ENCODE measurements at regions not wholly inside any gene's neighbourhood (a gene's known extent, or its start where the extent isn't known, plus 50 kb on each side); places are given as distances from the start of the nearest gene placed in this dataset.
"Not testable (repeated sequence)": the region's sequence is repeated elsewhere in the genome, so short reads cannot be mapped to it uniquely, and the experiment has no call there.

DNA sequence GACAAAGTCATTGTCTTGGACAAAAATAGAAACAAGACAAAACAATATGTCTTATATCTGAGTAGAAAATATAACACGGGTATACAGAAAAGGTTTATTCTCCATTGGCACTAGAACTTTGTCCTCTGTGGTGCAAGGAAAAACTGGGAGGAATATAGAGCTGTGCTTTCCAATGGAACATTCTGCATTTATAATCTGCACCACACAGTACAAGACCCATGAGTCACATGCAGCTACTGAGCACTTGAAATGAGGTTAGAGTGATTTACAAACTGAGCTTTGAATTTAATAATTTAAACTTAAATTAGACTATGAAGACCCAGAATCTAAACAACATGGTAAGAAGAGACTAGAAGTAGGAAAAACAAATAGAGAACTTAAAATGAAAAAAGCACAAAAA, 86.1 kb downstream of the RAP2A start:
- DNase-seq (ENCODE audit: low spot score) = no peak

- DNase-seq (ENCODE audit: low spot score) = no peak
These were observed 86.9 kb downstream of the RAP2A start for GRCh38 chr13:97520866-97521265.

GRCh38 chr13:97521726-97522125, 87.8 kb downstream of the RAP2A start:
- DNase-seq (ENCODE audit: low spot score) = no peak

- no peak for DNase-seq (ENCODE audit: low spot score)
These were observed 88.3 kb downstream of the RAP2A start for GRCh38 chr13:97522243-97522642.

DNA sequence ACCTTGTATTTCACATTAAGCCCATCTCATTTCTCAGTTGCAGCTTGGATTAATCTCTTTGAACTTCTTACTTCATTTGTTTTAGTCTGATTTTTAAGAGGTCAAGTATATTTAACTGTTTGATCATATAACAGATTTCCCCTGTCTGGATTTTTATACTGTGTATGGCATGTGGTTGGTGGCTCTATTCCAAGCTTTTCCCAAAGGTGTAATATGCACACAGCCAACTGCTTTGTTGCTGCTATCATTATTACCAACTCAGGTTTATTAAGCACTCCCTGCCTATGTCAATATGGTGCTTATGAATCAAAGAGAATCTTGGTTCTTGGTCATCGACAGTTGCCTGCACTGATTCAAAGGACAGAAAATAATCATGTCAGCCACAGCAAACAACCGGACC, 92.6 kb downstream of the RAP2A start:
- DNase-seq (ENCODE audit: low spot score) = no peak

DNA sequence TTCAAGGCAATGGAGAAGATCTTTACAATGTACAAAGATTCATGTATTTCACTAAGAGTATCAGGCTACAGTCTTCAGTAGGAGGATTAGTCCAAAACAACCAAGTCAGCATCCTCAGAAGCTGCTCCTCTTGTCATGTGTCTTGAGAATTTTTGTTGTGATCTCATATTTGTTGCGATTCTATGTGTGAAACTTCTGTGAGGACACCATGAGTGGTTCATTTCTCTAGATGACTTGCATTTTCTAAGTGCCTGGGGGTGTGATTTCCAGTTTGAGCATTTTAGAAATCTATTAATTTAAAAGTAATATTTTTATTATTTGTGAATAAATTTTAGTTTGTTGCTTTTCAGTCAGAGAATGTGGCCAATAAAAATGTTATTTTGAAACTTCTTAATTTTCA, 94.5 kb downstream of the RAP2A start:
- DNase-seq (ENCODE audit: low spot score) = no peak

DNA sequence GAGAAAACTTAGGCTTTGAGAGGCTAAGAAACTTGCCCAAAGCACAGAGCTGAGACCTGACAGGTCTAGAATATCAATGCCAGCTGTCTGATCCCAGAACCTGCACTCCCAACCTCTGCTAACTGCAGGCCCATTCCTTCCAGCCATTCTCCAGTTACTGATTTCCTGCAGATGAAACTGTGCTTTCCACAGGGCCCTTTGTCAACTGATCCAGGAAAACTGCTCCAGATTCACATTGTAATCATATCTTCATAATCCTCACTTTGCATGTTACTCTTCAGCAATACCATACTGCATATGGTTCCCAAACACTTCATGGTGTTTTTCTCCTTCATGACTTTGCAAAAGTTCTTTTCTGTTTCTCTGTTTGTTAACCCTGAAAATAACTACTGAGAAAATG, 100.6 kb downstream of the RAP2A start:
- no peak for DNase-seq (ENCODE audit: low spot score)

- peak; percentile 38 for DNase-seq (ENCODE audit: low spot score)
These were observed 101.6 kb downstream of the RAP2A start for GRCh38 chr13:97535614-97536013.

GRCh38 chr13:97537110-97537509, 103.1 kb downstream of the RAP2A start:
- DNase-seq (ENCODE audit: low spot score) = no peak

GRCh38 chr13:97538203-97538602, 104.2 kb downstream of the RAP2A start:
- DNase-seq (ENCODE audit: low spot score) = no peak

DNA sequence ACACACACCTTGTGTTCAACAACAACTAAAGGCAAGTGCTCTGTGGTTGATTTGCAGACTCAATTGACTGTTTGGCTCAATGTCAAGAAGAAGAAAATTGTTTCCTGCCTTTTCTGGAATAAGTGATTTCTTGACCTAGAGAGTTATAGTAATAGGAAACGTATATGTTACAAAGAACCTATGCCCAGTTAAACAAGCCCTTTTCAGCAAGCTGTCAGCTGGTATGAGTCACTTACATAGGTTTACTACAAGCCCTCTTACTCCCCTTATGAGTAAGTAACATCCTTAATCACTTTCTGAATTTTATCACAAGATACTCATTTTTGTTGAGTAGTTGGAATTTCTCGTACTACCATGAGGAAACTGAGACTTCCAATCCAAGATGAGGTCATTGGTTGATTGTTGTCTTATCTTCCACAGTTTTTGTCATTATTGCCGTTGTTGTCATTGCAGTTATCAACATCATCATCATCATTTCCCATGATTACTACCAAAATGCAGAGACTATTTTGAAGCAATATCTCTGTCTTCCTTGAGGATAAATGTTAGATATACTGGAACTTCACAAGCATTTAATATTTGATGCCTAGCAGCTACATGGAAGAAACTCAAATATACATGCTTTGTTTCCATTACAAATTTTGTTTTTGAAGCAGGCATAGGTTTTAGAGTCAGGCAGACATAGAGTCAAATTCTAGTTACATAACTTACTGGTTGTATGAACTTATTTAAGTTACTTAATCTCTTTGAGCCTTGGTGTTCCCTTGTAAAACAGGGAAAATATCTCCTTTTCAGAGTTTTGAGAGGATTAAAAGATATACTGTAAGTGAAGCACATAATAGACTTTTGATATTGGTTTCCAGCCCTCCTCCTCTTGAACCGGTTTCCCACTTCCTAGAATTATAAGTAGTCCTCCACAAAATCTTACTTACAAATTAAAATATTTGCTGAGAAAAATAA, 106.0 kb downstream of the RAP2A start:
- no peak for DNase-seq (ENCODE audit: low spot score)

GRCh38 chr13:97540696-97541095, 106.7 kb downstream of the RAP2A start:
- DNase-seq (ENCODE audit: low spot score) = no peak

GRCh38 chr13:97542102-97542685, 108.2 kb downstream of the RAP2A start:
- no peak for DNase-seq (ENCODE audit: low spot score)

DNA sequence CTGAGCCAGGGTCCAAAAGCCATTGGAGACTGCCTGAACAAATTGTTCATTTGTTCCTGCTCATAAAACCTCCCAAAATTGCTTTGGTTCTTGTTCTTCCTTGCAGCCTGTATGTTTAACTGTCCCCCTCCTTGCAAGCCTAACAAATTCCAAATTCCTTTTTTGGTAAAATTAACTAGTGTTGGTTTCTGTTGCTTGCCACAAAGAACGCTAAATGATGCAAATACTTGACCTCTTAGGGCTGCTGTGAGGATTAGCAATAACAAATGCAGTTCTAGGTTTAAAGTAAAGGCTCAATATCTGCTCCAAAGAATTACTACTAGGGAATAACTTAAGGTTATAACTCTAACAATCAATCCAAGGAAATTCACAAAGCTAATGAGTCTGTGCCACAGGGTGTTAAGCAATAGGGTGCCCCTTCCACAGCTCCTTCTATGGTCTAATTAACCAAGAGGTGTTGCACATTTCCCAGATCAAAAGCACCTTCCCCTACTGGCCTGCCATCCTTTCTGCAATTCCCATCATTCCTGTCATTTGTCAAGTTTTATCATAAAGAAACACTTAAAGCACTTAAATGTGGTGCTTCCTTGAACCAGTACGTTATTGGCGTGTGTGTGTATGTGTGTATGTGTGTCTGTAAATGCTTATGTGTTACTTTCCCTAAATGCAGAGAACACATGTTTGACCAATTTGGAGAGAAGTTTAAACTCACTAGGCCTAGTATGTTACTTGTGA, 110.2 kb downstream of the RAP2A start:
- DNase-seq (ENCODE audit: low spot score) = no peak

- not testable (repeated sequence) for DNase-seq (ENCODE audit: low spot score)
These were observed 111.1 kb downstream of the RAP2A start for GRCh38 chr13:97544971-97545499.

DNA sequence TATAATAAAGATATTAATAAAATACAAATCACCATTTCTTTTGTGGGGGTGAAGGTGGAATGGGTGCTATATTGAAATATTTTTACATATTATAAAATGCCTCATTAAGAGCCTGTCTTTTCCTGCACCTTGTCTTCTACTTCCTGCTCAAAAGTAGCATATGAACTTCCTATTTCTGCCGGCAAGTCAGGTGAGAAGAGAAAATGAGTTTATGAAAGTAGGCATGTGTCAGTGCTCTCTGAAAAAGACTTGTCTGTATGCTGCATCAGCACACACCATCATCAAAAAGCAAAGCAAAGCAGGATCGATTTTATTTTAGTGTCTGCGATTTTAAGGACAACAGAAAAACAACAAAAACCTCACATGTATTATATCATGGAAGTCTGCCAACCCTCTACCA, 114.2 kb downstream of the RAP2A start:
- no peak for DNase-seq (ENCODE audit: low spot score)

GRCh38 chr13:97548711-97549110, 114.7 kb downstream of the RAP2A start:
- DNase-seq (ENCODE audit: low spot score) = no peak

- DNase-seq (ENCODE audit: low spot score) = no peak
These were observed 115.2 kb downstream of the RAP2A start for GRCh38 chr13:97549201-97549600.

DNA sequence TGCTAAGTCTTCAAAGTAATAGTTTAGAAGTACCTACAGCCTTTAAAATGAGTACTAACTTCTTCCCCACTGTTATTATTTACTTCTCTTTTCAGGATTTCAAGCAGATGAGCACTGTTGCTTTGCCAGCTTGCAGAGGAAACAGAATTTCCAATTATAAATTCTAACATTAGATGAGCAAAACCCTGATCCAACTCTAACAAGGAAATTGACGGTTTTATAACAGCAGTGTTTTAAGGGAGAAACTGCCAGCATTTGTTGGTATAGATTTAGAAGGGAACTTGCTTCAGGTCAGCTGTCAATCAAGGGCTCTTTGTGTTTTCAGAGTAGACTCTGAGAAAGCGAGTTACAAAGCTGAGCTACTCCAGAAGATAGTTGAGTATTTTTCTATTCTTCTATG, 120.5 kb downstream of the RAP2A start:
- no peak for DNase-seq (ENCODE audit: low spot score)

- DNase-seq (ENCODE audit: low spot score) = no peak
These were observed 121.1 kb downstream of the RAP2A start for GRCh38 chr13:97555034-97555433.

GRCh38 chr13:97559030-97559429, 125.1 kb downstream of the RAP2A start:
- DNase-seq (ENCODE audit: low spot score) = no peak

DNA sequence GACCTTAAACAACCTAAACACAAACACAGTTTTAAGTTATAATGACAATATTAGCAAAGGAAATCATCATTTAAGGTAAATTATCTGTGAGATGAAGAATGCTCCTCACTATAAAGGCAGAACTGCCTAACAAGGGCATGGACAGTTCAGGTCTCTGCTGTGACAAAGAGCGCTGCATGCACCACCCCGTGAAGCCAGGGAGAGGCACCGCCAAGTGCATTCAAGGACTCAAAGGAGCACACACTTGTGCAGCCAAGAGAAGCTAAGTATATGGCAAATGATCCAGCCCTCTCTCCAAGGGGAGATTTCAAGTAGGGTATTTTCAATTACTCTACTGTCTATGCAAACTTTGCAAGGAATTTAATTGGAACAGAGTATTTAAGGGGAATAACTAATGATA, 126.0 kb downstream of the RAP2A start:
- no peak for DNase-seq (ENCODE audit: low spot score)

GRCh38 chr13:97561182-97561581, 127.2 kb downstream of the RAP2A start:
- DNase-seq (ENCODE audit: low spot score) = no peak
